Activated T-cell treated with anti-CD3 and anti-CD28 coated beads, Interleukin-2, amount 50 U/mL, for 24 hours (primary cell): ENCODE measurements at regions not wholly inside any gene's neighbourhood (a gene's known extent, or its start where the extent isn't known, plus 50 kb on each side); places are given as distances from the start of the nearest gene placed in this dataset.
"Not testable (repeated sequence)": the region's sequence is repeated elsewhere in the genome, so short reads cannot be mapped to it uniquely, and the experiment has no call there.

ENCODE experiments used
- DNase-seq: peaks from one replicate; pipeline ENCODE4 v3.0.0-alpha.2; 2020
- H3K27ac Mint-ChIP-seq: 2 replicates; pipeline ENCODE4 v1.8.0; 2020; ENCODE audit warnings: mild to moderate bottlenecking, mixed read lengths
- H3K27me3 Mint-ChIP-seq: 2 replicates; pipeline ENCODE4 v1.8.0; 2020; ENCODE audit warnings: mixed read lengths
- H3K36me3 Mint-ChIP-seq: 2 replicates; pipeline ENCODE4 v1.8.0; 2020; ENCODE audit warnings: low read depth, mixed read lengths
- H3K4me1 Mint-ChIP-seq: 2 replicates; pipeline ENCODE4 v1.8.0; 2020; ENCODE audit warnings: low read depth, mixed read lengths
- H3K4me3 Mint-ChIP-seq: 2 replicates; pipeline ENCODE4 v1.8.0; 2020; ENCODE audit warnings: mild to moderate bottlenecking, moderate library complexity, mixed read lengths
- H3K9me3 Mint-ChIP-seq: 2 replicates; pipeline ENCODE4 v1.8.0; 2020; ENCODE audit warnings: mixed read lengths

- no peak for DNase-seq
- H3K27me3 Mint-ChIP-seq: no peaks in the 10 kb centered on the region
- H3K4me3 Mint-ChIP-seq: no peak overlapping the region
- no peaks in the 10 kb centered on the region for H3K4me1 Mint-ChIP-seq
- H3K36me3 Mint-ChIP-seq: no peaks in the 10 kb centered on the region
- peaks cover 17% of the 10 kb centered on the region for H3K9me3 Mint-ChIP-seq
- no peak overlapping the region for H3K27ac Mint-ChIP-seq
Observed at GRCh38 chr12:127829281-127830064, 437.5 kb upstream of the TMEM132C start.

GRCh38 chr12:127830065-127830460, 436.9 kb upstream of the TMEM132C start:
- H3K9me3 Mint-ChIP-seq: peaks cover 15% of the 10 kb centered on the region
- H3K27ac Mint-ChIP-seq: no peak overlapping the region
- H3K4me3 Mint-ChIP-seq: no peak overlapping the region
- DNase-seq: no peak
- H3K27me3 Mint-ChIP-seq: no peaks in the 10 kb centered on the region
- no peaks in the 10 kb centered on the region for H3K36me3 Mint-ChIP-seq
- H3K4me1 Mint-ChIP-seq: no peaks in the 10 kb centered on the region

- Mint-ChIP-seq H3K27me3 (no peaks in the 10 kb centered on the region), H3K4me3 (no peak overlapping the region), H3K4me1 (no peaks in the 10 kb centered on the region), H3K9me3 (peaks cover 10% of the 10 kb centered on the region), H3K36me3 (no peaks in the 10 kb centered on the region), H3K27ac (no peak overlapping the region)
- DNase-seq: no peak
Observed at GRCh38 chr12:127830730-127831129, 436.2 kb upstream of the TMEM132C start.

GRCh38 chr12:127832172-127832571, 434.8 kb upstream of the TMEM132C start:
- no peak overlapping the region for H3K4me3 Mint-ChIP-seq
- peaks cover 8% of the 10 kb centered on the region for H3K9me3 Mint-ChIP-seq
- H3K36me3 Mint-ChIP-seq: no peaks in the 10 kb centered on the region
- H3K27me3 Mint-ChIP-seq: no peaks in the 10 kb centered on the region
- H3K27ac Mint-ChIP-seq: no peak overlapping the region
- no peaks in the 10 kb centered on the region for H3K4me1 Mint-ChIP-seq
- no peak for DNase-seq

- not testable (repeated sequence) for DNase-seq, H3K27ac Mint-ChIP-seq, H3K4me3 Mint-ChIP-seq, H3K36me3 Mint-ChIP-seq, H3K9me3 Mint-ChIP-seq, H3K4me1 Mint-ChIP-seq, H3K27me3 Mint-ChIP-seq
Observed at GRCh38 chr12:127836802-127837201, 430.2 kb upstream of the TMEM132C start.

- DNase-seq: no peak
- Mint-ChIP-seq H3K4me3 (no peak overlapping the region), H3K4me1 (no peaks in the 10 kb centered on the region), H3K36me3 (no peaks in the 10 kb centered on the region), H3K27ac (no peak overlapping the region), H3K27me3 (no peaks in the 10 kb centered on the region), H3K9me3 (peaks cover 12% of the 10 kb centered on the region)
Observed at GRCh38 chr12:127857661-127858060, 409.3 kb upstream of the TMEM132C start.

GRCh38 chr12:127860536-127860935, 406.4 kb upstream of the TMEM132C start:
- H3K4me3 Mint-ChIP-seq: no peak overlapping the region

GRCh38 chr12:127861406-127861805, 405.6 kb upstream of the TMEM132C start:
- H3K9me3 Mint-ChIP-seq: peaks cover 16% of the 10 kb centered on the region
- H3K27me3 Mint-ChIP-seq: no peaks in the 10 kb centered on the region
- H3K36me3 Mint-ChIP-seq: no peaks in the 10 kb centered on the region
- no peaks in the 10 kb centered on the region for H3K4me1 Mint-ChIP-seq
- H3K4me3 Mint-ChIP-seq: no peak overlapping the region
- H3K27ac Mint-ChIP-seq: no peak overlapping the region
- DNase-seq: no peak

More at GRCh38 chr12:127860536-127860935, 406.4 kb upstream of the TMEM132C start:
- Mint-ChIP-seq H3K4me1 (no peaks in the 10 kb centered on the region), H3K27ac (no peak overlapping the region), H3K27me3 (no peaks in the 10 kb centered on the region), H3K9me3 (peaks cover 16% of the 10 kb centered on the region), H3K36me3 (no peaks in the 10 kb centered on the region)
- no peak for DNase-seq

GRCh38 chr12:127873306-127873705, 393.7 kb upstream of the TMEM132C start:
- no peak for DNase-seq
- H3K27ac Mint-ChIP-seq: no peak overlapping the region
- H3K36me3 Mint-ChIP-seq: no peaks in the 10 kb centered on the region
- no peaks in the 10 kb centered on the region for H3K4me1 Mint-ChIP-seq
- H3K4me3 Mint-ChIP-seq: no peak overlapping the region
- no peaks in the 10 kb centered on the region for H3K27me3 Mint-ChIP-seq
- peaks cover 9% of the 10 kb centered on the region for H3K9me3 Mint-ChIP-seq

- no peaks in the 10 kb centered on the region for H3K27me3 Mint-ChIP-seq
- H3K9me3 Mint-ChIP-seq: peaks cover 11% of the 10 kb centered on the region
- DNase-seq: no peak
- H3K4me1 Mint-ChIP-seq: no peaks in the 10 kb centered on the region
- H3K4me3 Mint-ChIP-seq: no peak overlapping the region
- no peak overlapping the region for H3K27ac Mint-ChIP-seq
- H3K36me3 Mint-ChIP-seq: no peaks in the 10 kb centered on the region
Observed at GRCh38 chr12:127881371-127882140, 385.4 kb upstream of the TMEM132C start.

GRCh38 chr12:127883013-127883412, 384.0 kb upstream of the TMEM132C start:
- H3K36me3 Mint-ChIP-seq: no peaks in the 10 kb centered on the region
- no peaks in the 10 kb centered on the region for H3K27me3 Mint-ChIP-seq

GRCh38 chr12:127885954-127886750, 380.8 kb upstream of the TMEM132C start:
- Mint-ChIP-seq H3K27me3 (no peaks in the 10 kb centered on the region), H3K9me3 (peaks cover 8% of the 10 kb centered on the region), H3K36me3 (no peaks in the 10 kb centered on the region), H3K4me1 (no peaks in the 10 kb centered on the region), H3K27ac (no peak overlapping the region), H3K4me3 (no peak overlapping the region)
- no peak for DNase-seq

More at GRCh38 chr12:127883013-127883412, 384.0 kb upstream of the TMEM132C start:
- no peak overlapping the region for H3K27ac Mint-ChIP-seq
- no peak overlapping the region for H3K4me3 Mint-ChIP-seq
- DNase-seq: no peak
- H3K4me1 Mint-ChIP-seq: no peaks in the 10 kb centered on the region
- peaks cover 7% of the 10 kb centered on the region for H3K9me3 Mint-ChIP-seq

- Mint-ChIP-seq H3K27ac (no peak overlapping the region), H3K36me3 (no peaks in the 10 kb centered on the region), H3K27me3 (no peaks in the 10 kb centered on the region), H3K4me3 (no peak overlapping the region), H3K4me1 (no peaks in the 10 kb centered on the region), H3K9me3 (peaks cover 10% of the 10 kb centered on the region)
- DNase-seq: no peak
Observed at GRCh38 chr12:127886827-127887226, 380.1 kb upstream of the TMEM132C start.

- no peak for DNase-seq
- H3K4me3 Mint-ChIP-seq: no peak overlapping the region
- no peaks in the 10 kb centered on the region for H3K4me1 Mint-ChIP-seq
- no peak overlapping the region for H3K27ac Mint-ChIP-seq
- H3K9me3 Mint-ChIP-seq: peaks cover 9% of the 10 kb centered on the region
- no peaks in the 10 kb centered on the region for H3K36me3 Mint-ChIP-seq
- no peaks in the 10 kb centered on the region for H3K27me3 Mint-ChIP-seq
Observed at GRCh38 chr12:127888943-127889719, 377.8 kb upstream of the TMEM132C start.
